ENCODE measurements at regions not wholly inside any gene's neighbourhood (a gene's known extent, or its start where the extent isn't known, plus 50 kb on each side); places are given as distances from the start of the nearest gene placed in this dataset.

DNA sequence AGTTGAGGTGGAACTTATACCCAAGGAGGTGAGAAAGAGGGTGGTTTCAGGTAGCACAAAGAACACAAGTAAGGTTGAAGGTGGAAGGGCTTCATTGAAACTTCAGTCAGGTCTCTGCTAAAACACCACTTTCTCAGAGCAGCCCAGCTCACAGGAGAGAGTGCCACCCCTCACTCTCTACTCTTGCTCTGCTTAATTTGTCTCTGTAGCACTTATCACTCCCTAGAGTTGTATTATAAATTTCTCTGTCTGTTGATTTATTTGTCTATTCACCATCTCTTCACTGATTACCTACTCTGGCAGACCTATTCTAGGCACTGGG, 353.8 kb upstream of the CNR1 start:
- TF ChIP-seq, protein P1, sequence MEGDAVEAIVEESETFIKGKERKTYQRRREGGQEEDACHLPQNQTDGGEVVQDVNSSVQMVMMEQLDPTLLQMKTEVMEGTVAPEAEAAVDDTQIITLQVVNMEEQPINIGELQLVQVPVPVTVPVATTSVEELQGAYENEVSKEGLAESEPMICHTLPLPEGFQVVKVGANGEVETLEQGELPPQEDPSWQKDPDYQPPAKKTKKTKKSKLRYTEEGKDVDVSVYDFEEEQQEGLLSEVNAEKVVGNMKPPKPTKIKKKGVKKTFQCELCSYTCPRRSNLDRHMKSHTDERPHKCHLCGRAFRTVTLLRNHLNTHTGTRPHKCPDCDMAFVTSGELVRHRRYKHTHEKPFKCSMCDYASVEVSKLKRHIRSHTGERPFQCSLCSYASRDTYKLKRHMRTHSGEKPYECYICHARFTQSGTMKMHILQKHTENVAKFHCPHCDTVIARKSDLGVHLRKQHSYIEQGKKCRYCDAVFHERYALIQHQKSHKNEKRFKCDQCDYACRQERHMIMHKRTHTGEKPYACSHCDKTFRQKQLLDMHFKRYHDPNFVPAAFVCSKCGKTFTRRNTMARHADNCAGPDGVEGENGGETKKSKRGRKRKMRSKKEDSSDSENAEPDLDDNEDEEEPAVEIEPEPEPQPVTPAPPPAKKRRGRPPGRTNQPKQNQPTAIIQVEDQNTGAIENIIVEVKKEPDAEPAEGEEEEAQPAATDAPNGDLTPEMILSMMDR (IDR thresholded peaks at IDR 0.05): no peak
- TF ChIP-seq EZH2 (IDR thresholded peaks at IDR 0.05; ENCODE audit: borderline replicate concordance, insufficient read depth, low read depth, low read length, poor library complexity, severe bottlenecking): no peak

Data from B cell (primary cell).